HG03066 (cell line): ENCODE measurements at regions not wholly inside any gene's neighbourhood (a gene's known extent, or its start where the extent isn't known, plus 50 kb on each side); places are given as distances from the start of the nearest gene placed in this dataset.

Source experiments
- ATAC-seq: cut with Tn5 transposase; IDR thresholded peaks from one replicate; pipeline ENCODE4 v1.9.1; 2021; ENCODE audit warnings: low read depth; ENCODE audit not compliant: unreplicated experiment

GRCh38 chrX:45360571-45360970 is 159.9 kb upstream of the DIPK2B start:
- ATAC-seq: no peak

- no peak for ATAC-seq
Observed at GRCh38 chrX:45358392-45358791, 157.7 kb upstream of the DIPK2B start.

- ATAC-seq: no peak
Observed at GRCh38 chrX:45353456-45353855, 152.8 kb upstream of the DIPK2B start.

GRCh38 chrX:45352611-45353010 is 151.9 kb upstream of the DIPK2B start:
- ATAC-seq: no peak

GRCh38 chrX:45351478-45351877 is 150.8 kb upstream of the DIPK2B start:
- ATAC-seq: no peak

- ATAC-seq: no peak
Observed at GRCh38 chrX:45348296-45348695, 147.6 kb upstream of the DIPK2B start.

GRCh38 chrX:45347877-45348276 is 147.2 kb upstream of the DIPK2B start:
- ATAC-seq: no peak

GRCh38 chrX:45344594-45344993 is 143.9 kb upstream of the DIPK2B start:
- ATAC-seq: no peak

- no peak for ATAC-seq
Observed at GRCh38 chrX:45329217-45329616, 128.5 kb upstream of the DIPK2B start.

GRCh38 chrX:45324941-45325340 is 124.3 kb upstream of the DIPK2B start:
- ATAC-seq: no peak

- ATAC-seq: no peak
Observed at GRCh38 chrX:45323387-45323786, 122.7 kb upstream of the DIPK2B start.

- no peak for ATAC-seq
Observed at GRCh38 chrX:45322820-45323219, 122.1 kb upstream of the DIPK2B start.

GRCh38 chrX:45322382-45322781 is 121.7 kb upstream of the DIPK2B start:
- ATAC-seq: no peak

GRCh38 chrX:45320191-45320590 is 119.5 kb upstream of the DIPK2B start:
- ATAC-seq: no peak

GRCh38 chrX:45309801-45310200 is 109.1 kb upstream of the DIPK2B start:
- ATAC-seq: no peak

- ATAC-seq: no peak
Observed at GRCh38 chrX:45309096-45309495, 108.4 kb upstream of the DIPK2B start.

GRCh38 chrX:45306794-45307193 is 106.1 kb upstream of the DIPK2B start:
- no peak for ATAC-seq

GRCh38 chrX:45300638-45301037 is 100.0 kb upstream of the DIPK2B start:
- no peak for ATAC-seq

GRCh38 chrX:45295259-45295986 is 94.7 kb upstream of the DIPK2B start:
- no peak for ATAC-seq

- no peak for ATAC-seq
Observed at GRCh38 chrX:45274576-45274975, 73.9 kb upstream of the DIPK2B start.

GRCh38 chrX:45267007-45267406 is 66.3 kb upstream of the DIPK2B start:
- no peak for ATAC-seq

- no peak for ATAC-seq
Observed at GRCh38 chrX:45266456-45266855, 65.8 kb upstream of the DIPK2B start.

- no peak for ATAC-seq
Observed at GRCh38 chrX:45264865-45265264, 64.2 kb upstream of the DIPK2B start.
